ENCODE measurements at regions not wholly inside any gene's neighbourhood (a gene's known extent, or its start where the extent isn't known, plus 50 kb on each side); places are given as distances from the start of the nearest gene placed in this dataset.
"Not testable (repeated sequence)": the region's sequence is repeated elsewhere in the genome, so short reads cannot be mapped to it uniquely, and the experiment has no call there.

DNA sequence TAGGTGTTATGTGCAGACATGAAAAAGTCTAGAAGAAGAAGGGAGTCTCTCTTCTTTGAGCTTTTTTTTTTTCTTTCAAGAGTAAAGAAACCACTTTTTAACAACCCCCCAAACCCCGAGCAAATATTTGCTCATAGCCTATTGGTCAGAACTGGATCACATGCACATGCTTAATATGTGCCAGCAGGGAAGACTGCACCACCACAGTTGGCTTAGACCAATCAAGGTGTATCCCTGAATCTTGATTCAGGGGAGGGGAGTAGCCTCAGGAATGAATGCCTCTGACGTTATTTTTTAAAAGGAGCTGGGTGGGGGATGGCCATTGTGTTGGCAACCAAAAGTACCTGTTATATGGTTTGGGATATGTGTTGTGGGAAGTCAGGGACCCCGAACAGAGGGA lies 171.4 kb upstream of the NABP1 start:
- Mint-ChIP-seq H3K36me3 (ENCODE audit: low read depth) (peaks cover 4% of the 10 kb centered on the region), H3K9me3 (peaks cover 20% of the 10 kb centered on the region)

DNA sequence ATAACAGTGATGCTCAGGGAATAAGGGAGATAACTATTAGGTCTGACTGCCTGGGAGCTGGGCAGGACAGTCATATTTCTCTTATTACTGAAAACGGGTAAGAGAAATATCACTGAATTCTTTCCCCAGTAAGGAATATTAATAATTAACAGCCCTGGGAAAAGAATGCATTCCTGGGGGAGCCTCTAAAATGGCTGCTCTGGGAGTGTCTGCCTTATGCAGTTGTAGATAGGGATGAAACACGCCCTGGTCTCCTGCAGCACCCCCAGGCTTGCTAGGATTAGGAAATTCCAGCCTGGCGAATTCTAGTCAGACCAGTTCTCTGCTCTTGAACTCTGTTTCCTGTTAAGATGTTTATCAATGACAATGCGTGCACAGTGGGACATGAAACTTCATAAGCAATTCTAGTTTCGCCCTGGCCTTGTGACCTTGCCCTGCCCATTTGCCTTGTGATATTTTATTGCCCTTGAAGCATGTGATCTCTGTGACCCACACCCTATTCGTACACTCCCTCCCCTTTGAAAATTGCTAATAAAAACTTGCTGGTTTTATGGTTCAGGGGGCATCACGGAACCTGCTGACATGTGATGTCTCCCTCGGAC lies 170.6 kb upstream of the NABP1 start:
- not testable (repeated sequence) for H3K36me3 Mint-ChIP-seq (ENCODE audit: low read depth); H3K27me3 Mint-ChIP-seq (ENCODE audit: low read depth, poor library complexity); H3K4me1 Mint-ChIP-seq; H3K4me3 Mint-ChIP-seq; DNase-seq; H3K27ac Mint-ChIP-seq
- peaks cover 20% of the 10 kb centered on the region for H3K9me3 Mint-ChIP-seq

More for the DNA sequence above, 171.4 kb upstream of the NABP1 start:
- no peak overlapping the region for H3K4me3 Mint-ChIP-seq
- no peaks in the 10 kb centered on the region for H3K27me3 Mint-ChIP-seq (ENCODE audit: low read depth, poor library complexity)
- TF ChIP-seq, protein P1, sequence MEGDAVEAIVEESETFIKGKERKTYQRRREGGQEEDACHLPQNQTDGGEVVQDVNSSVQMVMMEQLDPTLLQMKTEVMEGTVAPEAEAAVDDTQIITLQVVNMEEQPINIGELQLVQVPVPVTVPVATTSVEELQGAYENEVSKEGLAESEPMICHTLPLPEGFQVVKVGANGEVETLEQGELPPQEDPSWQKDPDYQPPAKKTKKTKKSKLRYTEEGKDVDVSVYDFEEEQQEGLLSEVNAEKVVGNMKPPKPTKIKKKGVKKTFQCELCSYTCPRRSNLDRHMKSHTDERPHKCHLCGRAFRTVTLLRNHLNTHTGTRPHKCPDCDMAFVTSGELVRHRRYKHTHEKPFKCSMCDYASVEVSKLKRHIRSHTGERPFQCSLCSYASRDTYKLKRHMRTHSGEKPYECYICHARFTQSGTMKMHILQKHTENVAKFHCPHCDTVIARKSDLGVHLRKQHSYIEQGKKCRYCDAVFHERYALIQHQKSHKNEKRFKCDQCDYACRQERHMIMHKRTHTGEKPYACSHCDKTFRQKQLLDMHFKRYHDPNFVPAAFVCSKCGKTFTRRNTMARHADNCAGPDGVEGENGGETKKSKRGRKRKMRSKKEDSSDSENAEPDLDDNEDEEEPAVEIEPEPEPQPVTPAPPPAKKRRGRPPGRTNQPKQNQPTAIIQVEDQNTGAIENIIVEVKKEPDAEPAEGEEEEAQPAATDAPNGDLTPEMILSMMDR (IDR thresholded peaks at IDR 0.05): no peak
- no peak for DNase-seq
- peaks cover 5% of the 10 kb centered on the region for H3K4me1 Mint-ChIP-seq
- H3K27ac Mint-ChIP-seq: no peak overlapping the region

DNA sequence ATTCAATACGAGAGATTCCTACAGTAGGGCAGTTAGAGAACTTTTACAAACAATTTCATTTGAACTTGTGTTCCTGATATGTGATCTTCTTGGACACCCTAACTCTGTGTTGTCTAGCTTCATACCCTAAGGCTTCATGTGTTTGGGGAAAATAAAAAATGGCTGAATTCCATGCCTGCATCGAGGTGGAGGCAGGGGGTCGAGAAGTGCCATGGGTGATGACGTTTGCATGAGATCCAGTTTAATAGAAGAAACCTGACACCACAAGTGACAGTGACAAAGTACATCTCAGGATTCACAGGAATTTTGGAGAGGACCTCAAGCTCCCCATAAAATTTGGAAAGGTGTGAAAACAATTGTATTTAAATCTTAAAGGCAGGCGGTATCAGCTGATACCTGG lies 169.2 kb upstream of the NABP1 start:
- peaks cover 4% of the 10 kb centered on the region for H3K36me3 Mint-ChIP-seq (ENCODE audit: low read depth)

DNA sequence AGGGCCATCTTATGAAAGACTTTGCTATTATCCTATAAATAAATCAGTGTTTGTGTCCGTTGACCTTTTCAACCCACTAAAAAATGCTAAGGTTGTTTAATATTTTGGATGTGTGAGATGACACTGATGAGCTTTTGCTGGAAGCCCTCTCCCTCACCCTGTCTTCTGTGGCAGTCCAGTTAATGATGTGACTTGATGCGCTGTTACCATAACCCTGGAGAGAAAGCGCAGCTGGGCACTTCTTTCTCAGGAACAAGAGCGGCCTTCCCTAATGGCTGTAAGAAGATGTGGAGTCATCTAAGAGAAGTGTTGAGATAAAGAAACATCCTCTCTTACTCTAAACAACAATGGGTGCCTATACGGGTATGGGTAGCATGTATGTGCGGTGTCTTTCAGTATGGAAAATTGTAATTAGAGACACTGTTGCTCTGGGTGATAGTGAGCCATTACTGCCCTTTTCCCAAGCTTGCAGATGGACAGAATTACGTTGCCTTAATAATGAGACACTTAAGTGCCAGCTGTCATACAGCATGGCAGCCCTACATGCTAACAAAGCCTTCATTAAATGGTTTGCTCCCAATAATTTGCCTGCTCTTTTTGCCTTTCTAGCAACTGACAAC lies 165.6 kb upstream of the NABP1 start:
- Mint-ChIP-seq H3K4me1 (peaks cover 22% of the 10 kb centered on the region), H3K27me3 (ENCODE audit: low read depth, poor library complexity) (no peaks in the 10 kb centered on the region), H3K27ac (peak overlapping the region; percentile 53), H3K4me3 (no peak overlapping the region), H3K36me3 (ENCODE audit: low read depth) (peaks cover 4% of the 10 kb centered on the region), H3K9me3 (peaks cover 12% of the 10 kb centered on the region)
- DNase-seq: no peak
- TF ChIP-seq, protein P1 (IDR thresholded peaks at IDR 0.05): no peak

More for the DNA sequence above, 169.2 kb upstream of the NABP1 start:
- DNase-seq: no peak
- H3K27ac Mint-ChIP-seq: peak overlapping the region; percentile 17
- H3K4me3 Mint-ChIP-seq: no peak overlapping the region
- peaks cover 20% of the 10 kb centered on the region for H3K9me3 Mint-ChIP-seq
- no peaks in the 10 kb centered on the region for H3K27me3 Mint-ChIP-seq (ENCODE audit: low read depth, poor library complexity)
- peaks cover 5% of the 10 kb centered on the region for H3K4me1 Mint-ChIP-seq
- TF ChIP-seq, protein P1 (IDR thresholded peaks at IDR 0.05): no peak

DNA sequence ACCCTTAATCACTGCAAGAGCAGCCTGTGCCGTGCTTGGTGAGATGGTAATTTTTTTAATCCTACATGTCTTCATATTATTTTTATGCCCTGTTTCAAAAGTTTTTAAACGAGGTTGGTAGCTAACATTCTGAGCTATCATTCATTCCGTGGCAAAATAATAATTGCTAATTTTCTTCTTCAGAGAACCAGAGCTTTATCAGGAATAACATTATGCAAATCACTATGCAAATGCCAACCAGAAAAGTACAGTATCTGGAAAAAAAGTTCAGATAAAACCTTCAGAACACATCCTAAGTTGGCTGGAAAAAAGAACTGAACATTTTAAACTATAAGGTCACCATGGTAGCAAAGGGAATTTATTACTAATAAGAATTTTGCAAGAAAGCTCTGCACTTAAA lies 165.1 kb upstream of the NABP1 start:
- H3K27ac Mint-ChIP-seq: peak overlapping the region; percentile 2

DNA sequence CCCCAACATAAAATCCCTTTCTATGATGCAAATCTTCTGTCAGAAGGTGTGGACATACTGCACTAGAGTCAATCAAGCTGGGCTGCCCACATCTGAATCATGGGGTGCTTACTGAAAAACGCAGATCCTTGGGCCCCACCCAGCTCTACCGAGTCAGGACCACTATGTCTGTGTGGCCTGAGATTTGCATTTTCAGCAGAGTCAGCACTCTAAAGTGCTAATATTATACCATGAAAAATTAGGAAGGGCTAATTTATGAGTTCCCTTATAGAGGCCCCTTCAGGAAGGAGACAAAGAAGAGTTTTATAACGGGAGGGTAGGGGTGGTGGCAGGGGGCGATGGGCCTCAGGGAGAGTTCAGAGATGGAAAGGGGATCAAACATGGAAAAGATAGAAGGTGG lies 163.3 kb upstream of the NABP1 start:
- DNase-seq: no peak
- H3K27me3 Mint-ChIP-seq (ENCODE audit: low read depth, poor library complexity): no peaks in the 10 kb centered on the region
- no peaks in the 10 kb centered on the region for H3K9me3 Mint-ChIP-seq
- H3K4me1 Mint-ChIP-seq: peaks cover 17% of the 10 kb centered on the region
- TF ChIP-seq, protein P1 (IDR thresholded peaks at IDR 0.05): no peak
- no peak overlapping the region for H3K27ac Mint-ChIP-seq
- H3K36me3 Mint-ChIP-seq (ENCODE audit: low read depth): no peaks in the 10 kb centered on the region
- H3K4me3 Mint-ChIP-seq: no peak overlapping the region

More for the DNA sequence above, 165.1 kb upstream of the NABP1 start:
- TF ChIP-seq, protein P1 (IDR thresholded peaks at IDR 0.05): no peak
- no peak for DNase-seq
- Mint-ChIP-seq H3K9me3 (peaks cover 7% of the 10 kb centered on the region), H3K36me3 (ENCODE audit: low read depth) (peaks cover under 1% of the 10 kb centered on the region), H3K4me3 (no peak overlapping the region), H3K4me1 (peaks cover 22% of the 10 kb centered on the region), H3K27me3 (ENCODE audit: low read depth, poor library complexity) (no peaks in the 10 kb centered on the region)

Data from nephron progenitor cell (in vitro differentiated cells).